HCEC 1CT (cell line): ENCODE measurements at regions not wholly inside any gene's neighbourhood (a gene's known extent, or its start where the extent isn't known, plus 50 kb on each side); places are given as distances from the start of the nearest gene placed in this dataset.

Experiments used
- DNase-seq: peaks from one replicate; pipeline ENCODE4 v3.0.0-alpha.2; 2017

DNA sequence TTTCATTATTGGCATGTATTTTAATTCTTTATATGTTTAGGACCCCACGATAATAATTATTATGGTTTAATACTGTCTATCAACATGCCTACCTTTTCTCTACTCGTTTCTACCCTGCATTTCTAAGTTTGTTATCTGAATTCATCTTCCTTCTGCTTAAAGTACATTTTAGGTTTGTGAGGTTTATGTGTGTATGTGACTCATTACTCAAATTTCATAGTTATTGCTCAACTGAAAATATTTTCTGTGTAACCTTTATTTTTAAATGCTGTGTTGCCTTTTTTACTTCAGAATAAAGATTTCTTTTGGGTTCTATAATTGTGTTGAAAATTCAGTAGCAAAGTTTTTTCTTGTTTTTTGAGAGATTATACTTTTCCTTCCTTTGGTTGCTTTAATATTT, 933.9 kb upstream of the LRRTM1 start:
- DNase-seq, result no peak

DNA sequence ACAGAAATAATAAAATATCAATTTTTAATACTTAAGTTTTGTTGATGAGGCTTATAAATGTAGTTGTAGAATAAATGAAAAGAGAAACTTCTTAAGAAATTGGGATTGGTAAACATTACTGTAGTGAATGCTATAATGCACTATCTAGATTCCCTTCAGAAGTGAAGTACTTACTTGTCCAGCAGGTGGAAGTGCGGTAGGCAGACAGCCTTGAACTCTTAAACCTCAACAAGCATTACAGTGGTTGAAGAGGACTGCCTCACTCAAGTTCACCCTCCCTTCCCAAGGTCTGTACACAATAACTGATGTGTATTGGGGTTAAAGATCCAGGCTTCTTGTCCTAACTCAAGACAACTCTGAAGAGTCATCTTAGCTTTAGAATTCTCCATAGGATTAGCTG, 931.0 kb upstream of the LRRTM1 start:
- no peak for DNase-seq

DNA sequence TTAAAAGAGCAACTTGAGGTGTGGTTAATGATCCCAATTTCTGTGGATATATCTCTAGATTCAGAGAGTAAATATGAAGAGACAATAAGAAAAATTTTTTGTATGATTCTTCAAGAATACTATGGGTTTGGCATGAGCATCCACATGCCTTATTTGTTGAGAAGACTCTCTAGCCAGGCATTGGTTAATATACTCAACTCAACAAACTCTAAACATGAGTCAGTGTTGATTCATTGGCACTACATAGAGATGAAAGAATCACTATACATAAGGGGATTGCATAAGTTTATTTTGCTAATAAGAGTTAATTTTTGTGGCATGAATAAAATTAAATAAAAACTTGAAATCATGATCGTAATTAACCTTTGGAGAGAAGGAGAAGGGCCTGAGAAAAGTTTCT, 930.2 kb upstream of the LRRTM1 start:
- DNase-seq, result no peak

DNA sequence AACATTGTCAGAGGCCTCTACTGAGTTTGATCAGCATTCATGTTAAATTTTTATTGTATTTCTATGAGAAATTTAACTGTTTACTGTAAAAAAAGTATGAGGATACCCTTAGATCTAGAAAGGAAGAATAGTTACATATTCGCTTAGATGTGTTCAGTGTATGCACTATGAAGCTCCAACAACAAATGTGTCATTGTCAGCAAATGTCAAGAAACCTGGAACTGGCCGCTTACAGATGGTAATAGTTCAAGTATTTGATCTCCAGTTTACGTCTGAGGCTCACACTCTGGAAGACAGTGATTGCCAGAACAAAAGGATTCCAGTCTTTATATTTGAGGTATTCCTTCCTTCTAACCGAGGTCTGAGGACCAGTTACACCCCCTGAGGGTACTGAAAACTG, 921.2 kb upstream of the LRRTM1 start:
- no peak for DNase-seq

DNA sequence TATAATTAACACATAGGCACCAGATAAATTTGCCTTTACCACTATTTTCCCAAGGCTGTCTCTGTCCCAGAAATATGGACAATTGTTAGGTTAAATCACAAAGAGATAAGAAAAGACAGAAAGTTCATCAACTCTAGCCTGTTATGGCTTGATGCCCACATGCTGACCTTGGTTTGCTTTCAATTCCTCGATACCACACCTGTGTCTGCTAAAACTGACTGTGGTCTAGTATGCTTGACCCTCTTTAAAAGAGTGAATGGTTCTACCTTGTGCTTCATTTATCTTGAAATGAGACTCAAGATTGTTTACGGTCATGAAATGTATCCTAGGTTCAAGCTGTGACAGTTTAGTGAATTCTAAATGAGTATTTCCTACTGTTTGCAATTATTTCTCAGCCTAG, 909.0 kb upstream of the LRRTM1 start:
- no peak for DNase-seq

DNA sequence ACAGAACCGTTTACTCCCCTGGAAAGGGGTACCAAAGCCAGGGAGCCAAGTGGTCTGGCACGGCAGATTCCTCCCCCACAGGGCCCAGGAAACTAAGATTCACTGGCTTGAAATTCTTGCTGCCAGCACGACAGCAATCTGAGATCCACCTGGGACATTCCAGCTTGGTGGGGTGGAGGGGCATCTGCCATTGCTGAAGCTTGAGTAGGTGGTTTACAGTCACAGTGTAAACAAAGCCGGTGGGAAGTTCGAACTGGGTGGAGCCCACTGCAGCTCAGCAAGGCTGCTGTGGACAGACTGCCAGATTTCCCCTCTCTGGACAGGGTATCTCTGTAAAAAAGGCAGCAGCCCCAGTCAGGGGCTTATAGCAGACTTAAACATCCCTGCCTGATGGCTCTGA, 901.7 kb upstream of the LRRTM1 start:
- no peak for DNase-seq

DNA sequence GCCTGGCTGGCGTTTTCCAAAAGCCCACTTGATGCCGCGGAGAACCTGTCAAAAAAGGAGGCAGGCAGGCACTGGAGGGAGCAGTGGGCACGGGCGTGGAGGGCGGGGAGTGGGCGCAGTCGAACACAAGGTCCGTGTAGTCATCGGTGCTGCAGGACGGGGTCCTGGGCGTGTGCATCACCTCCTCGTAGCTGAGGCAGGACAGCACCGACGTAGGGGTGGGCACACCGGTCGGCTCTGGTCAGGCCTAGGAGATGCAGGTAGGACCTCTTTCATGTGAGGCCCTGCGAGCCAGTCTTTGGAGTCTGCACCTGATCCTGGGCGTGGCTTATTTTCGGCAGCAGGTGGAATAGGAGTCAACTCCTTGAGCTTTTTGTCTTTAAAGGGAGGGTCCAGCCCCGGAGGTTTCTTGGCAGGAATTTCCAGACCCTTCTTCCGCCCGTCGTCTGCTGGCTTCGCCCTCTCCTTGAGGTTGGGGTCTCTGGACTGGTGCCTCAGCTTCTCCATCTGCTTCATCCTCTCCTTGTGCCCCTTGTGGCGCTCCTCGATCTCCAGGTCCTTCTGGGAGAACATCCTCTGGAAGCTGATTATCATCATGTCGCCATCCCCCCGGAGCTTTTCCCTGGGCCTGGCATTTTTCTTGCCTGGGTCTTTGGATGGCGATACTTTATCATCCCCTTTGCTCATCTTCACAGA, 892.5 kb upstream of the LRRTM1 start:
- no peak for DNase-seq

DNA sequence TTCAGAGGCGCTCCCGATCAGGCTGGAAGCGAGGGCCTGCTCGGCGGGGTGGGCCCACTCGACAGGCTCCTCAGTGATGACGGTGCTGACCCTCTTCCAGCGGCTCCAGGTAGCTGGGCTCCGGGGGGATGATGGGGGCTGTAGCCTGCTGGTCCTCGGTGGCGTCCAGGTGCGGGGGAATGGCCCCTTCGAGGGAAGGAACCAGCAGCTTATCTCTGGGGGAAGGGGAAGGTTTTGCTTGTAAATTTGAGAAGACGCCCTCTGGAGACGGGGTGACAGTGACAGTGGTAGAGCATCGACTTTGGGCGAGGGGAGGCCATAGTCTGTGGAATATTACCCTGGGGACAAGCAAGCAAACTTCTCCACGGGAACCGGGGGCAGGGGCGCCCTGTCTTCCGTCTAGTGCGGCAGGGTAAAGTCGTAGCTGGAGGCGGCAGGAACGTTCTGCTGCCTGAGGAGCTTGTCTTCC, 891.9 kb upstream of the LRRTM1 start:
- DNase-seq, result no peak

DNA sequence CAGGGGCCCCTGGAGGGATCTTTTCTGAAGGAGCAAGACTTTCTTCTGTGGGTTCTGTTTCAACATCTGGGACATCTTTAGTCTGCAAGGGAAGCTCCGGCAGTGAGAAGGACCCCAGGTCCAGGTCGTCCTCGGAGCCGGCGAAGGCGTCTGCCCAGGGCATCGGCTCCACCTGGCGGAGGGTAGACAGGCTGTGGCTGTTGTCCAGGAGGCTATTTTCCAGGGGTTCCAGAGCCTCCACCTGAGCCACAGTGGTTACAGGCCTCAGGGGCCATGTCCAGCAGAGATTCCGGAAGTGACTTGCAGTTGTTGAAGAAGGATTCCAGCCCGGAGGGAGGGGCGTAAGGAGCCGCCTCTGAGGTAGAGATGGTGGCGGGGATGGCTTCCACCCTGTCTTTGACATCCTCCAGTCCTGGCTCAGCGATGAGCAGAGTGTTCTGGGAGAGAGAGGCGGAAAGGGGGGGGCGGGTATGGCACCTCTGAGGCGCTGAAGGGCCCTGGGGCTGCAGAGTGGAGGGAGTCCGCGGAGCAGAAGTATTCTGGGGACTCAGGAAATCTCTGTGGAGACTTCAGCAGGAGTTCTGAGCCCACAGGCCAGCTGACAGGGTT, 891.3 kb upstream of the LRRTM1 start:
- no peak for DNase-seq

DNA sequence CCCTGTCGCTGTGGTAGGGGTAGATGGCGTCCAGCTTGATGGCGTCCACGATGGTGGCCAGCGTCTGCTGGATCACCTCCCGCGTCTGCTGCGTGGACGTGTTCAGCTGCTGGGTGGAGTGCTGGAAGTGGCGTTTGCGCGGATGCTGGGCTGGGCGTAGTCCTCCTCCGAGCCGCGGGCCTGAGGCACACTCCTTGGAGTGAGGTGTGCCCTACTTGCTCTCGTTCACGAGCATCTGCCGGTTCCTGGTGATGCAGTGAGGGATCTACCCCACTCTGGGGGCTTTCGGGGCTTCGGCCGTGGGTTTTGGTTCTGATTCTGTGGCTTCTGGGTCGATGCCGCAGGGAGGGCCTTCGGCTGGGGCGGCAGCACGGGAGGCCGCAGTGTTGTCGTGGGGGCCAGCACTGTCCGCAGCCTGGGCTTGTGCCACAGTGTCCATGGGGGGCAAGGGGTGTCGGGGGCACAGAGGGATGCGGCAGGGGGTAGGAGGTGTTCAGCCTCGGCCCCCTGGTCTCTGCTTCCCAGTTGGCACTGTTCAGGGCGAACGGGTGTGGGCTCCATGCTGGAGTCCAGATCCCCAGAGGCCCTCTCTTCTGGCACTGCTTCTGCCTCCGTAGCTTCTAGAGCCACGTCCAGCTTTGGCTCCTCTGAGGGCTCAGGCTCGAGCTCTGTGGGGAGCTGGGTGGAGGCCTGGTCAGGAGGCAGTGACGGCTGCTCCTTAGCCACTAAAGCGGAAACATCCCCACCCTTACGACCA, 890.6 kb upstream of the LRRTM1 start:
- no peak for DNase-seq

DNA sequence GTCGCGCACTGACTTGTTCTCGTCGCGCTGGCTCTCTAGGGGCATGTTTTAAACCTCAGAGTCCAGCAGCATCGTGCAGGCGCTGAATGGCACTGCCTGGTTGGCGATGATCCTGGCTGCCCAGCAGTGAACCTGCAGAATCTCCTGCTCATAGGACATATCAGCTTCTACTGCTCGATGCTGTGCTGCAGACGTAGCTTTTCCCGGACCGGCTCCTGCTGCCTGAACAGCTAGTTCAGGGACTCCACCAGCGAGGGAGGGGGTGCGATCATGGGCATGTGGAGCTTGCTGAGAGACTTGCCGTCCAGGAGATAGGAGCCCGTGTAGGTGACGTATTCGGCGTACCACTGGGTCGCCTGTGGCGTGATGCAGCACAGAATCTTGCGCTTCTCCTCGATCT, 890.0 kb upstream of the LRRTM1 start:
- no peak for DNase-seq

DNA sequence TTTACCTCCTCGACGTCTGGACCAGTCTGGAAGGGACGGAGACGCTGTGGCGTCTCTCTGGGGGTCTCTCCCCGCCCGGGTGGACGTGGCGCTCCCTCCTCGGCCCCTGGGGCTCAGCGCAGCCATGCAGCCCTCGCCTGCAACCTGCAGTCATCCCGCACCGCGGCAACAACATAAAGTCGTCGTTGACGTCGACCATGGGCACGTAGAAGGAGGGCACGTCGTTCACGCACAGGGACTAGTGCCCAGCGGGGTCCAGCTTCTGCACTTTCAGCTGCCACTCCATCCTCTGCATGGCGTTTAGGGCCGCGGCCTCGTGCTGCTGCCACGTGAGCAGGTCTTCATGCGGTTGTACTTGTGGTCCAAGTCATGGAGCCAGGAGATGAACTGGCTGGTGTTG, 889.6 kb upstream of the LRRTM1 start:
- DNase-seq, result no peak

DNA sequence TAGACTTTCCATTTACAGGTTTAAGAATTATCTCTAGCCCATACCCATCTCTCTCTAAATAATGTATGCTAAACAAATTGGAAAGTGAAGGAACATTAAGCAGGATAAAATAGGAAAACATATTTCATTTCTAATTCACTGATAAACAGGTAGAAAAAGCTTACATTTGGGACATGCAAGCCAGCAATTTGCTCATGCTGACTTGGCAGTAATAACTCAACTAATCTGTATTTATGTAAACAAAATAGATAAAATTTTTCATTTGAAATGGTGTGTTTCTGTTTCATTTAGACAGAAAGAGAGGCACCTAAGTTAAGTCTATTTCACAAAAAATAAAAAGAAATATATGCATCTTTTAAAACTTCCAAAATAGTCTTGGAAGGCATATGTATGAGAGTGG, 877.3 kb upstream of the LRRTM1 start:
- DNase-seq, result no peak

DNA sequence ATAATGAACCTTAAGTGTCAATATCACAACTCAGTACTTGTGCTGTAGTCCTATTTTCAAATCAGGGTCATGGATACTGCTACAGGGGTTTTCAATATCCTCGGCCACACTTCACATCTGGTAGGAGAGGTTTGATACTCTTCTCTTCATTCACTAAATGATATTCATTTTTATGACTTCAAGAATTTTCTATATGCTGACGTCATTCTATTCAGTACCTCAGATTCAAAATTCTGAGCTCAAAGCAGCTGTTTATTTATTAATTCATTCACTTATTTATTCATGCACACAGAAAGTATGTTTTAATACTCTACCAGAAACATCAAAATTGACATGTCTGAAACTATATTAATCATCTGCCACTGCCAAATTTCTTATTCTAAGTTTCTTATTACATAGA, 866.9 kb upstream of the LRRTM1 start:
- DNase-seq, result no peak

DNA sequence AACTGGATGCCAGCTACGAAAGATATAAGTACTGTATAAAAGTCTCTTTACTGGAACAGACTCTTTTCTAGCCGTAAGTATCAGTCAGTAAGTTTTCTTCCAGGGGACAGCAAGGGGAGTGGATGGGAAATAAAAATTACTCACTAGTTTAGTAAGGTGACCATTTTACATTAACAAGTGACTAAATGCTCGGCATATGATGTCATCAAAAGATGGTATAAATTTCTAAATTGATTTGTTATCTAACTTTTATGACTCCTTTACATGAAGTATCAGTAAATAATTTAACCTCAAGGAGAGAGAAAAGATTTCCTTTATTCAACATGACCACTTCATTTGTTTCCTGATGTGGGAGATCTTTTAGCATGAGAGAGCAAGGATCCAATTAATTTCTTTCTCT, 859.0 kb upstream of the LRRTM1 start:
- DNase-seq, result no peak

DNA sequence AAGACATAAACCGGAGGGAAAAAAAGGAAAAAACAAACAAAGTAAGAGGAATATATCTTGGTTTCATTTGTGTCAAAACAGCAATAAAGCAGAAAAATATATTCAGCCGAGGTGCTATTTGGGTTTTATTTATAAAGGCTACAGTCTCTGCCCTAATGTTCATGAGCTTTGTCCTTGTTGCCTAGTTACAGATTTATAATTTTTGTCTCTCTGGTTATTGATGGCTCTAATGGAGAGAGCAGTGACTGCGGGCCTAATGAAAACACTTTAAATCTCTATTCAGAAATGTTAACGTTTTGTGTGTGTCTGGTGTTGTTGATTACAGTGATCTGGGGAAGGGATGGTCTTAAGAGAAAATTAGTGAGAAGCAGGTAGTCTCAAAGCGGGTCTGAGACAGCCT, 854.0 kb upstream of the LRRTM1 start:
- DNase-seq, result no peak

DNA sequence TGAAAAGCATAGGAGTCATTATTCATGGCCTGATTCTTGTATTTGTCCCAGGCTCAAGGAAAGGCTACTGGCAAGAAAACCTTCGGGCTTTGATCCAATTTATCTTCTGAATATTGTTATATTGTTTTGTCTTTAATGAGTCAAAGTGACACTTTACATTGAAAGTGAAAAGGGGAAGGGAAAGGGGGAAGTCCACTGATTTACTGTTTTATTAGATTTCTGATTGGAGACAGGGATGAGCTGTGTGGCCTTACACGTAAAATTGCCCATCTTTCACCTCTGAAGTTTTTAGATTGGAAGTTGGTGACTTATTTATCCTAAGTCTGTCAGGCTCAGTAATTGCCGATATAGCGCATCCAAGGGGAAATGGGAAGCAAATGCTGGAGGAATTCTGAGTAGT, 843.8 kb upstream of the LRRTM1 start:
- DNase-seq, result no peak

DNA sequence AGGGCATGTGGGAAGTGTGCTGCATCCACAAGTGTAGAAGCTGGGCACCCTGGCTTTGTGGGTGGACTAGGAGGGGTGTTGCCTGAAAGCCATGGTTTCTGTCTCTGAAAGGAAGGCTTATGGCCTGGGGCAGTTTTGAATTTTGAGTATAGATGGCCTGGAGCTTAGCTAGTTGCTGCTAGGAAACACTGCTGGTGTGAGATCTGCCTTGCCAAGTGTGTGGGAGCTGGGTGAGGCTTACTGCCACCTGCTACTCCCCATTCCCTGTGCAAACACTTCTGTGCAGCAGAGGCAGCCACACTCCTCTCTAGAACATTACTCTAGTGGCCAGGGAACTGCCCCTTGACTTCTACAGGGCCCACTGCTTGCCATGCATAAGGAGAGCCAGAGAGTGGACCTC, 831.7 kb upstream of the LRRTM1 start:
- DNase-seq, result no peak

DNA sequence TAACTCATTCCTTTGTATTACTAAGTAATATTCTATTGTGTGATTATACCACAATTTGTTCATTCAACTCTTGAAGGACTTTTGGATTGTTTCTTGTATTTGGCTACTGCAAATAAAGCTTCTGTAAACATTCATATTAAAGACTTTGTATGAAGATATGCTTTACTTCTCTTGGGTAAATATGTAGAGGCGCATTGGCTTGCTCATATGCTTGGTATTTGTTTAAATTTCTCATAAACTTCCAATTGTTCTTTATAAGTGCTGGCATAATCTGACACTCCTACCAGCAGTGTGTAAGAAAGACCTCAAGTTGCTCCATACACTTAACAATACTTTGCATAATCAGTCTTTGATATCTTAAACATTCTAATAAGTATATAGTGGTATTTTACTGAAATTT, 792.8 kb upstream of the LRRTM1 start:
- DNase-seq, result no peak

DNA sequence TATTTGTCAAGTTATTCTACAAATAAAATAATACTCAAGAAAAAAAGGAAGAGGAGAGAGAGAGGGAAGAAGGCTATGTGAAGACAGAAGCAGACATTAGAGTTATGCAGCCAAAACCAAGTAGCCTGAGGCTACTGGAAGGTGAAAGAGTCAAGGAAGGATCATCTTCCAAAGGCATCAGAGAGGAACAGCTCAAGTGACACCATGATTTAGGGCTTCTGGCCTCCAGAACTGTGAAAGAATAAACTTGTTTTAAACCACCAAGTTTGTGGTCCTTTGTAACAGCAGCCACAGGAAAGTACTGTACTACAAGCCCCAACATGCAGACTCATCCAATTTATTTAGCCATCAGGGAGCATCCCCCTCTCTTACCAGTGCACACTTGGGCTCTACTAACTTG, 788.5 kb upstream of the LRRTM1 start:
- no peak for DNase-seq

DNA sequence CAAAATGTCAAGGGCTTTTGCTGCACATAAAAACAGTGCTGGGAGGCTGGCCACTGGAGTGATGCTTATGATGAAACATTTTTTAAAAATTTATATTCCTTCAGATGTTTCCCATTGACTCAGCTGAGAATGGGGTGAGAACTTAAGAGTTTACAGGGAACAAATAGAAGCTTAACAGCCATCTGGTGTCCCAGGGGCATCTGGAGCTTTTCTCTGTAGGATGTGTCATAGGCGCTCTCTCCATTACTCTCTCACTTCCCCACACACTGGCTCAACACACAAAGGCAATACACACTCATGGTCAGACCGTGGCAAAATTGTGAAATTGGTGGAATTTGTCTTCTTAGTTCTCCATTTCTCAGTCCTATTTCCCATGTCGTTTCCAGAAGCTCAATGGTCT, 783.1 kb upstream of the LRRTM1 start:
- no peak for DNase-seq

DNA sequence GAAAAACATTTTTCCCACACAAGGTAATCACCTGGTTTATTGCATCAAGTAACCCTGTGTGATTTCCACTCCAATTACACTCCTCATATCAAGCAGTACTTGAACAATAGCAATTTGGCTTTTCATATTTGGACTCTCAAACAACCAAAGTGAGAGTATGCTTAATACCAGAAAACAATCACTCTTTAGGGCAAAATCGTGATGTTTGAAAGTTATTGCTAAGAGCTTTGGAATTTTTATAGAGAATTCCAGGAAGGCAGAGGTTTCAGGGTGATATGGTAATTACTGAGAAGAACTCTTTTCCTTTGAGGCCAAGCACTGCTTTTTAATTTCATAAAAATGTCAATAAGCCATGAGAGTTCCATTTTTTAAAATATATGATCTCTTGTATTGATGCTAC, 779.5 kb upstream of the LRRTM1 start:
- no peak for DNase-seq

DNA sequence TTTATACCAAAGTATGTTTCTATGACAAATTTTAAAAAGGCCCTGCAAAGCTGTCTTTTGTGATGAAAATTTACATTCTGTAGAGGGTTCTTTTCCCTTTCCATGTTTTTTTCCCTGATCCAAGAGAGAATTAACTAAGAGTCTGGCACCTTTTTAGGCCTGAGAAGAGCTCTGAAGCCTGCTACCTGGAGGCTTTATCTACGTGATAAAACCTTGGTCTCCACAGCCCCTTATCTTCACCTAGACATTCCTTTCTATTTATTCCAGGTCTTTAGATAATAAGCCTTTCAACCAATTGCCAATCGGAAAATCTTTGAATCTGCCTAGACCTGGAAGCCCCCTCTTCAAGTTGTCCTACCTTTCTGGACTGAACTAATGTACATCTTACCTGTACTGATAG, 774.1 kb upstream of the LRRTM1 start:
- no peak for DNase-seq

DNA sequence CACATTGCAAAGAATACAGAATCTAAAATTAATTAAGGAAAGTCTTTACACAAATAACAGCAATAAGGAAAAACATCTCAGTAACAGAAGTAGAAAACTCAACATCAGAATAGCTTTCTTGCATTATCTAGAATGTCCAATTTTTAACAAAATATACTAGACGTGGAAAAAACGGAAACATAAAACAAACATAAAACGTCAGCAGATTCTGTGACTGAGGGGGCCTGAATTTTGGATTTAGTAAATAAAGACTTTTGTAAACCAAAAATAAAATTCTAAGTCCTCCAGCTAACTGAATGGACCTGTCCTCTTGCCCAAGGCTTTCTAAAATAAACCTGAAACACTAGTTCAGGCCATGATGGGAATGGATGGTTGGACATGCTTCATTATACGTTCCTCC, 773.5 kb upstream of the LRRTM1 start:
- DNase-seq, result no peak

DNA sequence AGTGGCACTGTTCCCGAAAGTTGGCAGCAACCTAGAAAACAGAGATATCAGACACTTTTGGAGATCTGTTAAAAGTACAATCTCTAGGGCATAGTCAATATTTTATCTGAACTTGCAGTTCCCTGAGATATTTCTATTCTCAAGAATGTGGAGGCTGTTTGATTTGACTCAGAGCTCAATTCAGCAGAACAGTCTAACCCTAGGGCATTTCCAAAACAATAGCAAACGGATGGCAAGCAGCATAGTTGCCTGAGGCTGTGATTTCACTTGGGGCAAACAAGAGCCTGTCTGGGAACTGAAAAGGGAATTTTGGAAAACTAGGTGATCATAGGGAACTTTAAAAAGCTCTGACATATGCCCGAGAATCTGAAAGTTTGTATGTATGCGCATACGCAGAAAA, 772.8 kb upstream of the LRRTM1 start:
- no peak for DNase-seq
